ENCODE measurements at regions not wholly inside any gene's neighbourhood (a gene's known extent, or its start where the extent isn't known, plus 50 kb on each side); places are given as distances from the start of the nearest gene placed in this dataset.

GRCh38 chr1:17877316-17877715 is 122.2 kb downstream of the ACTL8 start:
- DNase-seq = no peak

GRCh38 chr1:17877896-17878295 is 122.8 kb downstream of the ACTL8 start:
- DNase-seq = no peak

- no peak for DNase-seq
Measured at GRCh38 chr1:17878837-17879236, 123.7 kb downstream of the ACTL8 start.

- DNase-seq = no peak
Measured at GRCh38 chr1:17880449-17880848, 125.3 kb downstream of the ACTL8 start.

- no peak for DNase-seq
Measured at GRCh38 chr1:17881761-17882160, 126.6 kb downstream of the ACTL8 start.

- DNase-seq = no peak
Measured at GRCh38 chr1:17883136-17883535, 128.0 kb downstream of the ACTL8 start.

GRCh38 chr1:17883662-17884395 is 128.7 kb downstream of the ACTL8 start:
- DNase-seq = no peak

- DNase-seq = no peak
Measured at GRCh38 chr1:17885663-17886320, 130.7 kb downstream of the ACTL8 start.

- no peak for DNase-seq
Measured at GRCh38 chr1:17886386-17886785, 131.3 kb downstream of the ACTL8 start.

- DNase-seq = no peak
Measured at GRCh38 chr1:17886838-17887441, 131.8 kb downstream of the ACTL8 start.

GRCh38 chr1:17887661-17888371 is 132.7 kb downstream of the ACTL8 start:
- DNase-seq = no peak

GRCh38 chr1:17890056-17890814 is 135.1 kb downstream of the ACTL8 start:
- DNase-seq = no peak

- no peak for DNase-seq
Measured at GRCh38 chr1:17890815-17891191, 135.7 kb downstream of the ACTL8 start.

GRCh38 chr1:17891205-17892110 is 136.3 kb downstream of the ACTL8 start:
- no peak for DNase-seq

GRCh38 chr1:17892225-17892624 is 137.1 kb downstream of the ACTL8 start:
- DNase-seq = no peak

GRCh38 chr1:17892851-17893250 is 137.7 kb downstream of the ACTL8 start:
- no peak for DNase-seq

GRCh38 chr1:17893891-17894631 is 138.9 kb downstream of the ACTL8 start:
- no peak for DNase-seq

GRCh38 chr1:17895401-17895800 is 140.3 kb downstream of the ACTL8 start:
- DNase-seq = no peak

- DNase-seq = no peak
Measured at GRCh38 chr1:17895986-17896385, 140.9 kb downstream of the ACTL8 start.

GRCh38 chr1:17903386-17903785 is 148.3 kb downstream of the ACTL8 start:
- DNase-seq = no peak

- no peak for DNase-seq
Measured at GRCh38 chr1:17904290-17904689, 149.2 kb downstream of the ACTL8 start.
